HG03095 (cell line): ENCODE measurements at regions not wholly inside any gene's neighbourhood (a gene's known extent, or its start where the extent isn't known, plus 50 kb on each side); places are given as distances from the start of the nearest gene placed in this dataset.
"Not testable (repeated sequence)": the region's sequence is repeated elsewhere in the genome, so short reads cannot be mapped to it uniquely, and the experiment has no call there.

Experiments
- ATAC-seq: cut with Tn5 transposase; IDR thresholded peaks from one replicate; pipeline ENCODE4 v1.9.1; 2021; ENCODE audit warnings: moderate library complexity; ENCODE audit not compliant: unreplicated experiment

DNA sequence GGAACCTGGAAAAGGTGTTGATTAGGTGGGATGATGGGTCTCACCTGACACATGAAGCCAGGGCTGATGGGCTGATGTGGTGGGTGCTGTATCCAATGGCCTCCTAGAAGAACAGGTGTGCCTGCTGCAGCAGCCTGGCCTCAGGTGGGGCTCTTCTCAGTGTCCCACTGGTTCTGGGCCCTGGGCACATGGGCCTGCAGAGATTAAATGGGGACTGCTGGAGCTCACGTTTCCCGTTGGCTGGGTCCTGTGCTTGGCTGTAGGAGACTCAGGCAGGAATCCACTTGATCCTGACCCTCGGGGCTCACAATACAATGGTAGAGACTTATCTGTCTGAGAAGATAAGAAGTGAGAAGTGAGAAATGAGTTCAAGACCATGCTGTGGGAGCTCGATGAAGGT is 170.9 kb downstream of the KCNS3 start:
- ATAC-seq = no peak

DNA sequence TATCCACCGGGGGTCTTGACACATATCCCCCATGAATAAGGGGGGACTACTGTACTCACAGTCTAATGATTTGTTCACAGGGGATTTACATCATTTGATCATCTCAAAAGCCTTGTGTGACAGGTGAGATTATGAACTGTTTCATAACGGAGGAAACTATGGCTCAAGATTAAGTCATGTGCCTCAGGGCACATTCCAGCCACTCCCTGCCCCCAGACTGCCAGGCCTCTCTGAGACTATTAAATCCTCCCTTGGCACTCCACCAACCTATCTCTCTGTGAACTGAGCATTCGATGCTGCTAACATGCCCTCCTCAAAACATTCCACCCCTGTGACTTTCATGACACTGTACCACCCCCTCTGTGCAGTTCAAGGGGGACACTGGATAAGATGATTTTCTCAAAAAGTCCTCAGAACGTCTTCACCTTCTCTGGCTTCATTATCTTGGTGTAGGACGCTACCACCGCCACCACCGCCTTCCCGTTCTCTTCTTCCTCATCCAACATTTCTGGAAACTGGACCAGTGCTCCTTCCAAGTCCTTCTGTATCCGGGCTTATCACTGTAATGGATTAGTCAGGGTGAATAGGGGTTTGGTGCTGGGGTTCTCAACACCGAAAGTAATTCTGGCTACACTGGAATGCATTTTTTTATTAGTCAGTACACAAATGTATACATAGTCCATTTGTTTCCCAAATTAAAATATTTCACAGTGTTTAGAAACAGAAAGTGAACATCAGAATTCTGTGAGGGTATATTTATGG is 169.6 kb downstream of the KCNS3 start:
- no peak for ATAC-seq

GRCh38 chr2:18047213-18047611 is 168.7 kb downstream of the KCNS3 start:
- ATAC-seq = no peak

DNA sequence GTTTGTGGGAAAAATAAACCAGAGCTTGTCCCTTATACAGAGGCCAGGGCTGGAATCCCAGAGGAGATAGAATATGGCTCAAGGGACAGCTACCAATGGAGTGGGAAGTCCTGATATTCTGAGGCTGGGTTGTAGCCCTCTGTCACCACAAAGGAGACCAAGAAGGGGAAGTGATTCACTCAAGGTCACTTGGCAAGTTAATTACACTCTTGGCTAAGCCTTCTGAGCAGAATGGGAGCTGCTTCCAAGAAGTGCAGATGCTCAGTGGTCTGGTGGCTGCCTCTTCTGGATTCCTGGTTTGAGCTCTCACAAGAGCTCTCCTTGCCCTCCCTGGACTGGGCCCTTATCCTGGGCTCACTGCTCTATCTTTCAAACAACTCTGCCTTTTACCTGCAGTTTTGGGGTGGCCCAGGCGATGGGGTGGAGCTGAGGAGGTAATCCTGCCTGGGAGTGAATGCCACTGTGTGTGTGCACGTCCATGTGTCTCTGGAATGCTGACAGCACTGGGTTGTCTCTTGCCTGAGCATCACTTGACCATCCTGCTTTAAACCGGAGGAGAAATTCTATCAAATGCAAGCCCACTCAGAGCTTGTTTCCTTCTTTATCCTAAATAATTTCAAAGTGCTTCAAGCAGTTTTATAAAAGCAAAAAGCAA is 168.2 kb downstream of the KCNS3 start:
- ATAC-seq = no peak

DNA sequence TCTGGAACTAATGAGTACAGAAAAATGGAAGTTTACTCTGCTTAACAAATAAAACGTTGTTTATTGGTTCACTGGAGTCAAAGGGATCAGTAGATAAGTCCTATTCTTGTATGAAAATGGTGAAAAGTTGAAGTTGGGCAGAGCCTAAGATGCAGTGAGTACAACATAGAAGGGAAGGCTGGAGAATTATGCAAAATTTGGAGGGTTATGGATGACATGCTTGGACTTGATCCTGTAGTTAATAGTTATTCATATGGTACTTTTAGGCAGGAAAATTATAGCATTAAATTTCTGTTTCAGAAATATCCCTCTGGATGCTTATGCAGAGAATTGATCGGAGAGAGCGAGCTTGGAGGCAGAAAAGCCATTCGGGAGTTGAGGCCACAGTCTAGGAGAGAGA is 167.6 kb downstream of the KCNS3 start:
- no peak for ATAC-seq

DNA sequence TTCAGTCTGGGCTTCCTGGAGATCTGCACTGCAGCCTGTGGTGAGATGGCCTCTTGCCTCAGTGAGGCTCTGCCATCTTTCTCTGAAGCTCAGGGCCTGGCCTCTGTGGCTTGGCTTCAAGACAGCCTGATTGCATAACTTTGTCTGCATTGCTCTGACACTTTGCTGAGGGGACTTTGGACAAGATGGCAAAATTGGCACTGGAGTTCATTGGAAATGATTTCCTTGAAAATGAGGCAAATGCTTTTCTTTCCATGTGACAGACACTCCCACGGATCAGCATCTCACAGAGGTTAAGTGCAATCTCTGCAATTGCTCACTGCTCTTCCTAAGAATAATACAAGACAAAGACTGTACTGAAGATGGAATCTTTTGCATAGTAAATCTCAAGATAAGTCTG is 166.8 kb downstream of the KCNS3 start:
- no peak for ATAC-seq

DNA sequence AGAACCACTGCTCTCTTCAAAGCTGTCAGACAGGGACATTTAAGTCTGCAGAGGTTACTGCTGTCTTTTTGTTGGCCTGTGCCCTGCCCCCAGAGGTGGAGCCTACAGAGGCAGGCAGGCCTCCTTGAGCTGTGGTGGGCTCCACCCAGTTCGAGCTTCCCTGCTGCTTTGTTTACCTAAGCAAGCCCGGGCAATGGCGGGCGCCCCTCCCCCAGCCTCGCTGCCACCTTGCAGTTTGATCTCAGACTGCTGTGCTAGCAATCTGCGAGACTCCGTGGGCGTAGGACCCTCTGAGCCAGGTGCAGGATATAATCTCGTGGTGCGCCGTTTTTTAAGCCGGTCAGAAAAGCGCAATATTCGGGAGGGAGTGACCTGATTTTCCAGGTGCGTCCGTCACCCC is 138.9 kb downstream of the KCNS3 start:
- not testable (repeated sequence) for ATAC-seq

GRCh38 chr2:18009891-18010290 is 131.4 kb downstream of the KCNS3 start:
- ATAC-seq = no peak

GRCh38 chr2:18005411-18005810 is 126.9 kb downstream of the KCNS3 start:
- ATAC-seq = no peak

- no peak for ATAC-seq
These were observed 123.2 kb downstream of the KCNS3 start for GRCh38 chr2:18001671-18002070.

DNA sequence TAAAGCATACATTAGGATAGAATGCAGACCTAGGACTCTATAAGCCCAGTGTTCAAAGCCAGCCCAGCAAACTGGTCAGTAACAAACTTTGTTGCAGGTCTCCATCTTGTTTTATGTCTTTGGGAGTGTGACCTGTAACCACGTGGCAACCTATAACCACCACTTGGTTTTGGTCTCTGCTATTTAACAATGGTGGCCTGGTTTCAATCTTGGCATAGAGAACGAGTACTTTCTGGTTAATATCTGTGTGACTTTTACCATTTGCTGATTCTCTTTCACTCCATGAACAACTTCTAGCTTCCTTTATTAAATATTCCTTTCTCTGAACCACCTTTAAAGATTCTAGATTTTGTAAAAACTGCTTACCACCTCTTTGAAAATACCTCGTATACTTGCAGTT is 118.5 kb downstream of the KCNS3 start:
- no peak for ATAC-seq

DNA sequence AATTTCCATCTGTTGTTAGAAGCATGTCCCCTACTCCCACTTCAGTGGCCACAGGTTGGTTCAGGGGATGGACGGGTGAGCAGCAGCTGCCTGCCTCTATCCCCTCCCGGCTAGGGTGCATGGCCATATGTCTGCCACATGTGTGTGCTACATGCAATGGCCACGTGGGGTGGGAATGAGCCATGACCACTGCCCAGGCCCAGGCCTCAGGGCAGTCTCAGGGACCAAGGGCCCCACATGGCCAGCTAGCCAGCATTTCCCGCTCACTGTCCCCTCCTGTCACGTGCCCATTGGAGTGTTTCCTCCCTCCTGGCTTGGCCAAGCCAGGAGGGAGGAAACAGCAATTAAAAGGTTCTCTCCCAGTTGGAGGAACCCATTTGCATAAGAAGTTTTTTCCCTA is 117.1 kb downstream of the KCNS3 start:
- ATAC-seq = no peak
